ENCODE measurements at regions not wholly inside any gene's neighbourhood (a gene's known extent, or its start where the extent isn't known, plus 50 kb on each side); places are given as distances from the start of the nearest gene placed in this dataset.

GRCh38 chr7:28293527-28293835 lies 112.9 kb upstream of the JAZF1 start:
- DNase-seq: no peak

- no peak for DNase-seq
Observed at GRCh38 chr7:28296571-28297483, 115.5 kb upstream of the CREB5 start.

GRCh38 chr7:28297801-28298459 lies 114.4 kb upstream of the CREB5 start:
- DNase-seq: peak; percentile 54

GRCh38 chr7:28298870-28299518 lies 113.3 kb upstream of the CREB5 start:
- peak; percentile 83 for DNase-seq

- DNase-seq: no peak
Observed at GRCh38 chr7:28299556-28299955, 112.8 kb upstream of the CREB5 start.

- DNase-seq: no peak
Observed at GRCh38 chr7:28300488-28300887, 111.8 kb upstream of the CREB5 start.

- DNase-seq: peak; percentile 89
Observed at GRCh38 chr7:28301148-28301641, 111.1 kb upstream of the CREB5 start.

- DNase-seq: no peak
Observed at GRCh38 chr7:28304290-28304689, 108.0 kb upstream of the CREB5 start.

GRCh38 chr7:28309704-28310459 lies 102.4 kb upstream of the CREB5 start:
- DNase-seq: no peak

- DNase-seq: no peak
Observed at GRCh38 chr7:28310460-28310848, 101.9 kb upstream of the CREB5 start.

GRCh38 chr7:28311670-28312069 lies 100.6 kb upstream of the CREB5 start:
- DNase-seq: no peak

GRCh38 chr7:28312948-28313347 lies 99.4 kb upstream of the CREB5 start:
- DNase-seq: no peak

- DNase-seq: no peak
Observed at GRCh38 chr7:28314841-28315240, 97.5 kb upstream of the CREB5 start.

GRCh38 chr7:28315565-28316410 lies 96.5 kb upstream of the CREB5 start:
- DNase-seq: peak; percentile 65

GRCh38 chr7:28316489-28316888 lies 95.8 kb upstream of the CREB5 start:
- no peak for DNase-seq

- DNase-seq: no peak
Observed at GRCh38 chr7:28318101-28318762, 94.1 kb upstream of the CREB5 start.

GRCh38 chr7:28323833-28324232 lies 88.5 kb upstream of the CREB5 start:
- DNase-seq: no peak

GRCh38 chr7:28328146-28328545 lies 84.2 kb upstream of the CREB5 start:
- peak; percentile 56 for DNase-seq

- peak; percentile 65 for DNase-seq
Observed at GRCh38 chr7:28328822-28329660, 83.3 kb upstream of the CREB5 start.

All from tongue (tissue), 1 donor.